ENCODE measurements at regions not wholly inside any gene's neighbourhood (a gene's known extent, or its start where the extent isn't known, plus 50 kb on each side); places are given as distances from the start of the nearest gene placed in this dataset.
"Not testable (repeated sequence)": the region's sequence is repeated elsewhere in the genome, so short reads cannot be mapped to it uniquely, and the experiment has no call there.

DNA sequence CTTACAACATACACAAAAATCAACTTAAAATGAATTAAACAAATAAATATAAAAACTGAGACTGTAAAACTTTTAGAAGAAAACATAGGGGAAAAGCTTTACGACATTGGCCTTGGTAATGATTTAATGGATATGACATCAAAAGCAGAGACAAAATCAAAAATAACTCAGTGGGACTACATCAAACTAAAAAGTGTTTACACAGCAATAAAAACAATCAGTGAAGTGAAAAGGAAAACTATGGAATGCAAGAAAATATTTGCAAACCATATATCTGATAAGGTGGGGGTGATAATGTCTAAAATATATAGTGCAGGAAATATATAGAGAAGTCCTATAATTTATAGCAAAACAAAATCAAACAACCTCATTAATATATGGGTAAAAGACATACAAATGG, 364.4 kb upstream of the INTU start:
- Histone ChIP-seq H3K27ac (ENCODE audit: low read depth in 1 of 2, low read length in 1 of 2) (no peak overlapping the region), H3K27me3 (ENCODE audit: control insufficient read depth in 2 of 2, insufficient read depth in 1 of 2, low read length in 1 of 2) (no peaks in the 10 kb centered on the region), H3K4me1 (ENCODE audit: control insufficient read depth in 2 of 2, insufficient read depth in 2 of 2, low read length in 2 of 2) (no peaks in the 10 kb centered on the region), H3K9me3 (ENCODE audit: control insufficient read depth in 2 of 2, insufficient read depth in 1 of 2, low read length in 1 of 2) (peaks cover 0 to 7% of the 10 kb centered on the region in 2 donors), H3K4me3 (ENCODE audit: low read length in 2 of 2) (no peak overlapping the region), H3K36me3 (ENCODE audit: control insufficient read depth in 2 of 2, insufficient read depth in 2 of 2, low read length in 1 of 2) (no peaks in the 10 kb centered on the region)
- WGBS = 96% methylated on average over 1 of the region's 1 CpG
- DNase-seq (ENCODE audit: low read depth in 6 of 9, low spot score in 9 of 9) = no peak

DNA sequence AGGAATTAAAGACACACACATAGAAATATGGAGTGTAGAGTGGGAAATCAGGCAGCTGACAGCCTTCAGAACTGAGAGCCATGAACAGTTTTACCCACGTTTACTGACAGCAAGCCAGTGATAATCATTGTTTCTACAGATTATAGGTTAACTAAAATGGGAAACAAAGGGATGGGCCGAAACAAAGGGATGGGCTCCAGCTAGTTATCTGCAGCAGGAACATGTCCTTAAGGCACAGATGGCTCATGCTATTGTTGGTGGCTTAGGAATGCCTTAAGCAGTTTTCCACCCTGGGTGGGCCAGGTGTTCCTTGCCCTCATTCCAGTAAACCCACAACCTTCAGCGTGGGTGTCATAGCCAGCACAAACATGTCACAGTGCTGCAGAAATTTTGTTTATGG, 355.7 kb upstream of the INTU start:
- not testable (repeated sequence) for H3K4me1 ChIP-seq (ENCODE audit: control insufficient read depth in 2 of 2, insufficient read depth in 2 of 2, low read length in 2 of 2); H3K27ac ChIP-seq (ENCODE audit: low read depth in 1 of 2, low read length in 1 of 2); H3K27me3 ChIP-seq (ENCODE audit: control insufficient read depth in 2 of 2, insufficient read depth in 1 of 2, low read length in 1 of 2); DNase-seq (ENCODE audit: low read depth in 6 of 9, low spot score in 9 of 9); H3K36me3 ChIP-seq (ENCODE audit: control insufficient read depth in 2 of 2, insufficient read depth in 2 of 2, low read length in 1 of 2); H3K4me3 ChIP-seq (ENCODE audit: low read length in 2 of 2)
- WGBS = 93% methylated on average over 3 of the region's 3 CpGs
- H3K9me3 ChIP-seq (ENCODE audit: control insufficient read depth in 2 of 2, insufficient read depth in 1 of 2, low read length in 1 of 2) = peaks cover 0 to 12% of the 10 kb centered on the region in 2 donors

DNA sequence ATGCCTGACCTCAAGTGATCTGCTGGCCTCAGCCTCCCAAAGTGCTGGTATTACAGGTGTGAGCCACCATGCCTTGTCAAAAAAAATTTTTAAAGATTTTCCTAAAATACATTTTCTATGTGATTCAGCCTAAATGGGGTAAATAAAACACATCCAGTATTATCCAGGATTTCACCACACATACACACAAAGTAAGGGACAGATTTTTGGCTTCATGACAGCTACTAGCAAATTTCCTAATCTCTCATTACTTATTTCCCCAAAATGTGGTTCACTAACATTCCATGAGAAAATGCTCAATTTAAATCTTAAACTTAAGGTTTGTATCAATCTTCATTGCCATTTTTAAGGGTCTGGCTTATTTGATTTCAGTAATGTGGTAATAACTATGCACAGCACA, 348.5 kb upstream of the INTU start:
- Histone ChIP-seq H3K27me3 (ENCODE audit: control insufficient read depth in 2 of 2, insufficient read depth in 1 of 2, low read length in 1 of 2) (no peaks in the 10 kb centered on the region), H3K27ac (ENCODE audit: low read depth in 1 of 2, low read length in 1 of 2) (no peak overlapping the region), H3K9me3 (ENCODE audit: control insufficient read depth in 2 of 2, insufficient read depth in 1 of 2, low read length in 1 of 2) (peaks cover 0 to 5% of the 10 kb centered on the region in 2 donors), H3K36me3 (ENCODE audit: control insufficient read depth in 2 of 2, insufficient read depth in 2 of 2, low read length in 1 of 2) (no peaks in the 10 kb centered on the region), H3K4me3 (ENCODE audit: low read length in 2 of 2) (no peak overlapping the region), H3K4me1 (ENCODE audit: control insufficient read depth in 2 of 2, insufficient read depth in 2 of 2, low read length in 2 of 2) (no peaks in the 10 kb centered on the region)
- DNase-seq (ENCODE audit: low read depth in 6 of 9, low spot score in 9 of 9) = no peak

DNA sequence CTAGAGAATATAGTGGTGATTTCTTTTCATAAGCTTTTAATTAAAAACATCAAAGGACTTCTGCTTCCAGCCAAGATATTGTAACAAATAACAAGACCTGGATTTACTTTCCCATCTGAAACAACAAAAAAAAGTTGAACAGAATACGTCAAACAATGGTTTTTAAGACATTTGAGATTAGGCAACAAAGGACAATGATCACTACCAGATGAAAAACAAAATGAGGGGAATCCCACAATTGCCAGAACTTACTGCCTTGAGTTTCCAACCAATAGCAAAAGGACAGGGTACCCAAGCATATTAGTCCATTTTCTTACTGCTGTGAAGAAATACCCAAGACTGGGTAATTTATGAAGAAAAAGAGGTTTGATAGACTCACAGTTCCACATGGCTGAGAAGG, 341.4 kb upstream of the INTU start:
- H3K9me3 ChIP-seq (ENCODE audit: control insufficient read depth in 2 of 2, insufficient read depth in 1 of 2, low read length in 1 of 2) = peaks cover 0 to 17% of the 10 kb centered on the region in 2 donors
- H3K27ac ChIP-seq (ENCODE audit: low read depth in 1 of 2, low read length in 1 of 2) = no peak overlapping the region
- no peak overlapping the region for H3K4me3 ChIP-seq (ENCODE audit: low read length in 2 of 2)
- no peaks in the 10 kb centered on the region for H3K4me1 ChIP-seq (ENCODE audit: control insufficient read depth in 2 of 2, insufficient read depth in 2 of 2, low read length in 2 of 2)
- no peaks in the 10 kb centered on the region for H3K27me3 ChIP-seq (ENCODE audit: control insufficient read depth in 2 of 2, insufficient read depth in 1 of 2, low read length in 1 of 2)
- WGBS = 76% methylated on average over 1 of the region's 1 CpG
- no peak for DNase-seq (ENCODE audit: low read depth in 6 of 9, low spot score in 9 of 9)
- H3K36me3 ChIP-seq (ENCODE audit: control insufficient read depth in 2 of 2, insufficient read depth in 2 of 2, low read length in 1 of 2) = no peaks in the 10 kb centered on the region

DNA sequence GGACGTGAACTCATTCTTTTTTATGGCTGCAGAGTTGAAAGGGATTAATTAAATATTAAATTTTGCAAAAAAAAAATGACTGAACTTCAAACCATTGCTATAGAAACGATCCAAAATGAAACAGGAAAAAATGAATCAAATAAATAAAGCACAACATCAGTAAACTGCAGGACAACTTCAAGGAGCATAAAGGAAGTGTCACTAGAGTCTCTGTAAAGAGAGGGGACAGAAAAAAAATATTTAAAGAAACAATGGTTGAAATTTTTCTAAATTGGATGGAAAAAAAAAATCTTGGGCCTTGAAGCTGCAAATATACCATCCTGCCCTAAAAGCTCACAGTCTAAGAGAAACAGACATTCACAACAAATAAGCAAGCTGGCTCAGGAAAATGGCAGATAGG, 339.3 kb upstream of the INTU start:
- Histone ChIP-seq H3K27ac (ENCODE audit: low read depth in 1 of 2, low read length in 1 of 2) (no peak overlapping the region), H3K4me1 (ENCODE audit: control insufficient read depth in 2 of 2, insufficient read depth in 2 of 2, low read length in 2 of 2) (no peaks in the 10 kb centered on the region), H3K36me3 (ENCODE audit: control insufficient read depth in 2 of 2, insufficient read depth in 2 of 2, low read length in 1 of 2) (no peaks in the 10 kb centered on the region), H3K9me3 (ENCODE audit: control insufficient read depth in 2 of 2, insufficient read depth in 1 of 2, low read length in 1 of 2) (peaks cover 0 to 15% of the 10 kb centered on the region in 2 donors), H3K27me3 (ENCODE audit: control insufficient read depth in 2 of 2, insufficient read depth in 1 of 2, low read length in 1 of 2) (no peaks in the 10 kb centered on the region), H3K4me3 (ENCODE audit: low read length in 2 of 2) (no peak overlapping the region)
- WGBS = 63% methylated on average over 2 of the region's 2 CpGs
- no peak for DNase-seq (ENCODE audit: low read depth in 6 of 9, low spot score in 9 of 9)

DNA sequence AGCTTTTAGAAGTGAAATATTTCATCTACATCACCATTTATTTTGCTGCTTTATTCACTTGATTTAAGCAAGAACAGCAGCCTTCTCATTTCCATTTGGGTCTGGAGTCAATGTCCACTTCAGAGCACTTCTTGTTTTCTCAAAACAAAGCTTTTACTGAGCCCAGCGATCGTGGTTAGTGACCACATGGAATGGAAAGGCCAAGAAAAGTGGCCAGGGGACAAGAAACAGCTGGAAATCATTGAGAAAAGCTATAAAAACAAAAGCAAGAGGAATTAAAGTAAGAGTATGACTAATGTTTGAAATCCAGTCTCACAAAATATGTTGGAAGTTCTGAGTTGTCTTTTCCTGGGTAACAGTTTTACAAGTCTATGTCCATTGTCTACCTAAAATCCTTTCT, 328.4 kb upstream of the INTU start:
- H3K27ac ChIP-seq (ENCODE audit: low read depth in 1 of 2, low read length in 1 of 2) = no peak overlapping the region
- WGBS = 83% methylated on average over 2 of the region's 2 CpGs

DNA sequence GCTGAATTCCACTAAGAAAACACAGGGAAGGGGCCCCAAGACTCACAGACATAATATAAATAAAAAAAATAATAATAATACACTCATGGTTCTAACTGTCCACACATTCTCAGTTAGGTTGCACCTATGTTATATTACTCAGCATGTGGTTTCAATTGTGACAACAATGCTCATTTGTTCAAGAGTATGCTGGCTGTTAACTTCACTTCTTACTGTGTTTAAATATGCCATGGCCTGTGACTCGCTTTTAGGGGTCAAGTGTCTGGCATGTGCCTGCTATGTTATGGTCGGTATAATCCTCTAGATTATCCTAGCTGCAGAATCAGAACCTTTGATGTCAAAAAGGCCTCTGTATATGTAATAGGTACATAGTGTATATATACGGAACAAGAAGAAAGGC, 324.8 kb upstream of the INTU start:
- no peaks in the 10 kb centered on the region for H3K27me3 ChIP-seq (ENCODE audit: control insufficient read depth in 2 of 2, insufficient read depth in 1 of 2, low read length in 1 of 2)
- 90% methylated on average over 3 of the region's 3 CpGs for WGBS
- DNase-seq (ENCODE audit: low read depth in 6 of 9, low spot score in 9 of 9) = no peak
- H3K9me3 ChIP-seq (ENCODE audit: control insufficient read depth in 2 of 2, insufficient read depth in 1 of 2, low read length in 1 of 2) = peaks cover 0 to 3% of the 10 kb centered on the region in 2 donors
- H3K4me3 ChIP-seq (ENCODE audit: low read length in 2 of 2) = no peak overlapping the region
- no peaks in the 10 kb centered on the region for H3K36me3 ChIP-seq (ENCODE audit: control insufficient read depth in 2 of 2, insufficient read depth in 2 of 2, low read length in 1 of 2)
- H3K4me1 ChIP-seq (ENCODE audit: control insufficient read depth in 2 of 2, insufficient read depth in 2 of 2, low read length in 2 of 2) = no peaks in the 10 kb centered on the region
- H3K27ac ChIP-seq (ENCODE audit: low read depth in 1 of 2, low read length in 1 of 2) = no peak overlapping the region

More for the DNA sequence above, 328.4 kb upstream of the INTU start:
- no peaks in the 10 kb centered on the region for H3K4me1 ChIP-seq (ENCODE audit: control insufficient read depth in 2 of 2, insufficient read depth in 2 of 2, low read length in 2 of 2)
- peaks cover 0 to 3% of the 10 kb centered on the region in 2 donors for H3K9me3 ChIP-seq (ENCODE audit: control insufficient read depth in 2 of 2, insufficient read depth in 1 of 2, low read length in 1 of 2)
- H3K4me3 ChIP-seq (ENCODE audit: low read length in 2 of 2) = no peak overlapping the region
- no peaks in the 10 kb centered on the region for H3K36me3 ChIP-seq (ENCODE audit: control insufficient read depth in 2 of 2, insufficient read depth in 2 of 2, low read length in 1 of 2)
- no peaks in the 10 kb centered on the region for H3K27me3 ChIP-seq (ENCODE audit: control insufficient read depth in 2 of 2, insufficient read depth in 1 of 2, low read length in 1 of 2)
- no peak for DNase-seq (ENCODE audit: low read depth in 6 of 9, low spot score in 9 of 9)

DNA sequence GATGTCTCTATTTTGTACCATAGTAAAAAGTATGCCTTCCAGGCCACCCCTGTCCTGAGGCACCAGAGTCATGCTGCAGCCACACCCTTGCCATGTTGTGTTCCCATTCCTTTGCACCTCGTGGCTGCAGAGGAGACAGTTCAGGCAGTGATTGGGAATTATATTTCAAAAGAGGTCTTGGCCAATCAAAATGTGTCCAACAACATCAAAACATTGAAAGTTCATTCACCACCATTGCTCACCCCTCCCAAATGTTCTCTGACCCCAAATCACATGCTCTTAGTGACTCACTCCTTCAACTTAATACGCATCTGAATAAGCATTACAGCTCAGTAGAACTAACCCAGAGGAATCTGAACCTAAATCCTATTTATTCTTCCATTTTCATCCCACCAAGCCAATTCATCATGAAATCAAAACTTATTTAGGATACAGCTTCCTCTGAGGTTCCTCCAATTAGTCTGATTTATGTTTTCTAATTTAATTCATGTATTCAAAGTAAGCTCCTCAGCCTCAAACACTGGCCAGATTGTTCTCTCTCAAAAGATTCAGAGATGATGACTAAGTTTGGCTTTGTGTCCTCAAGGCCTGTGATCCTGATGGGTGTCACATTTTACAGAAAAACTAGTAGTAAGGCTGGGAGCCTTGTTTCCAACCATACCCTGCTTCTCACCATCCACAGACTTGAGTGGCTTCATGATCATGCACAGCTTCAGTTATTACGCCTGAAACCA, 323.2 kb upstream of the INTU start:
- no peak overlapping the region for H3K4me3 ChIP-seq (ENCODE audit: low read length in 2 of 2)
- no peaks in the 10 kb centered on the region for H3K27me3 ChIP-seq (ENCODE audit: control insufficient read depth in 2 of 2, insufficient read depth in 1 of 2, low read length in 1 of 2)
- H3K27ac ChIP-seq (ENCODE audit: low read depth in 1 of 2, low read length in 1 of 2) = no peak overlapping the region
- H3K4me1 ChIP-seq (ENCODE audit: control insufficient read depth in 2 of 2, insufficient read depth in 2 of 2, low read length in 2 of 2) = no peaks in the 10 kb centered on the region
- peaks cover 0 to 3% of the 10 kb centered on the region in 2 donors for H3K9me3 ChIP-seq (ENCODE audit: control insufficient read depth in 2 of 2, insufficient read depth in 1 of 2, low read length in 1 of 2)
- 83% methylated on average over 3 of the region's 3 CpGs for WGBS
- H3K36me3 ChIP-seq (ENCODE audit: control insufficient read depth in 2 of 2, insufficient read depth in 2 of 2, low read length in 1 of 2) = no peaks in the 10 kb centered on the region
- no peak for DNase-seq (ENCODE audit: low read depth in 6 of 9, low spot score in 9 of 9)

DNA sequence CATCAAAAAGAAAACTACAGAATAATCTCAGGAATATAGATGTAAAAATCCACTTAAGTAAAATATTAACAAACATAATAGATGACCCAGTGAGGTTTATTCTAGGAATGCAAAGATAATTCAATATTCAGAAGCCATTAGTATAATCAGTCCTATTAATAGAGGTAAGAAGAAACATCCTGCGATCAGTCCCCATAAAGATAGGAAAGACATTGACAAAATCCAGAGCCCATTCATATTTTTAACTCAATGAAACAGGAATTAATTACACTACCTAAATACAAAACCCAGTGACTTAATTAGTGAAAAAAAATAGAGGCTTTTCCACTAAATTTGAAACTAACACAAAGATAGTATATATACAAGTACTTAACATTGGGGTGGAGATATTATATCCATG, 321.4 kb upstream of the INTU start:
- no peak overlapping the region for H3K4me3 ChIP-seq (ENCODE audit: low read length in 2 of 2)
- no peaks in the 10 kb centered on the region for H3K36me3 ChIP-seq (ENCODE audit: control insufficient read depth in 2 of 2, insufficient read depth in 2 of 2, low read length in 1 of 2)
- no peak overlapping the region for H3K27ac ChIP-seq (ENCODE audit: low read depth in 1 of 2, low read length in 1 of 2)
- no peaks in the 10 kb centered on the region for H3K4me1 ChIP-seq (ENCODE audit: control insufficient read depth in 2 of 2, insufficient read depth in 2 of 2, low read length in 2 of 2)
- WGBS = 100% methylated on average over 1 of the region's 1 CpG
- no peak for DNase-seq (ENCODE audit: low read depth in 6 of 9, low spot score in 9 of 9)
- H3K9me3 ChIP-seq (ENCODE audit: control insufficient read depth in 2 of 2, insufficient read depth in 1 of 2, low read length in 1 of 2) = peaks cover 0 to 3% of the 10 kb centered on the region in 2 donors
- H3K27me3 ChIP-seq (ENCODE audit: control insufficient read depth in 2 of 2, insufficient read depth in 1 of 2, low read length in 1 of 2) = no peaks in the 10 kb centered on the region
